ENCODE measurements at regions not wholly inside any gene's neighbourhood (a gene's known extent, or its start where the extent isn't known, plus 50 kb on each side); places are given as distances from the start of the nearest gene placed in this dataset.

GRCh38 chr13:73336773-73337172 lies 278.0 kb downstream of the KLF5 start:
- no peaks in the 10 kb centered on the region for H4K20me1 ChIP-seq (ENCODE audit: insufficient read depth)
- DNase-seq (ENCODE audit: low read depth, low spot score): no peak
- RAD21 ChIA-PET (ENCODE audit: low non-redundant PET in 1 of 2, low total read pairs in 2 of 2, uncharacterized antibody in 2 of 2, unreplicated experiment in 2 of 2): no interaction called here
- peaks cover 15 to 48% of the 10 kb centered on the region in 2 experiments for H3K4me1 ChIP-seq (ENCODE audit: control insufficient read depth in 1 of 2, insufficient read depth in 2 of 2, low read length in 2 of 2)
- peak overlapping the region; percentile 94 for H2AFZ ChIP-seq (ENCODE audit: low read depth, low read length, poor library complexity, severe bottlenecking)
- no peak overlapping the region for H3K4me3 ChIP-seq (replicated peaks in 1 of 2; ENCODE audit: low read depth in 1 of 2, low read length in 2 of 2)
- no peak overlapping the region for H3K9ac ChIP-seq (ENCODE audit: low read length)
- no peaks in the 10 kb centered on the region for H3K9me2 ChIP-seq (ENCODE audit: insufficient read depth)
- POLR2A ChIA-PET: no interaction called here
- no TSS peak for BruUV-seq (replicated peaks)
- CTCF ChIA-PET: no interaction called here
- no peak overlapping the region for H3K27ac ChIP-seq (ENCODE audit: low read depth, low read length)
- no peak overlapping the region for H3K4me2 ChIP-seq (ENCODE audit: low read length)
- no peaks in the 10 kb centered on the region for H3K36me3 ChIP-seq (ENCODE audit: control insufficient read depth in 1 of 2, insufficient read depth in 2 of 2, low read length in 2 of 2)
- intact Hi-C loops (cut with micrococcal nuclease): no loop called here
- H3K9me3 ChIP-seq (ENCODE audit: control insufficient read depth in 1 of 2, insufficient read depth in 1 of 2, low read depth in 1 of 2, low read length in 2 of 2): no peaks in the 10 kb centered on the region
- TF ChIP-seq SP1 (IDR thresholded peaks at IDR 0.05; ENCODE audit: low read depth): no peak
- no peak for TF ChIP-seq CEBPB (IDR thresholded peaks at IDR 0.05; ENCODE audit: low read depth)
- no peak for TF ChIP-seq EGR1 (IDR thresholded peaks at IDR 0.05; ENCODE audit: low read depth)
- TF ChIP-seq, protein P1, sequence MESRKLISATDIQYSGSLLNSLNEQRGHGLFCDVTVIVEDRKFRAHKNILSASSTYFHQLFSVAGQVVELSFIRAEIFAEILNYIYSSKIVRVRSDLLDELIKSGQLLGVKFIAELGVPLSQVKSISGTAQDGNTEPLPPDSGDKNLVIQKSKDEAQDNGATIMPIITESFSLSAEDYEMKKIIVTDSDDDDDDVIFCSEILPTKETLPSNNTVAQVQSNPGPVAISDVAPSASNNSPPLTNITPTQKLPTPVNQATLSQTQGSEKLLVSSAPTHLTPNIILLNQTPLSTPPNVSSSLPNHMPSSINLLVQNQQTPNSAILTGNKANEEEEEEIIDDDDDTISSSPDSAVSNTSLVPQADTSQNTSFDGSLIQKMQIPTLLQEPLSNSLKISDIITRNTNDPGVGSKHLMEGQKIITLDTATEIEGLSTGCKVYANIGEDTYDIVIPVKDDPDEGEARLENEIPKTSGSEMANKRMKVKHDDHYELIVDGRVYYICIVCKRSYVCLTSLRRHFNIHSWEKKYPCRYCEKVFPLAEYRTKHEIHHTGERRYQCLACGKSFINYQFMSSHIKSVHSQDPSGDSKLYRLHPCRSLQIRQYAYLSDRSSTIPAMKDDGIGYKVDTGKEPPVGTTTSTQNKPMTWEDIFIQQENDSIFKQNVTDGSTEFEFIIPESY (IDR thresholded peaks at IDR 0.05; ENCODE audit: extremely low read depth, insufficient replicate concordance, low read length): no peak
- no peak for TF ChIP-seq SRF (IDR thresholded peaks at IDR 0.05; ENCODE audit: low read depth)
- no peak for TF ChIP-seq ZNF274 (IDR thresholded peaks at IDR 0.05; ENCODE audit: low read depth, low read length)
- TF ChIP-seq ELF1 (IDR thresholded peaks at IDR 0.05; ENCODE audit: borderline replicate concordance, low read depth): no peak
- TF ChIP-seq TCF7L2 (IDR thresholded peaks at IDR 0.05; ENCODE audit: borderline replicate concordance, extremely low read depth, insufficient read depth, insufficient read length): no peak
- no peak for TF ChIP-seq MAX (IDR thresholded peaks at IDR 0.05)
- TF ChIP-seq FOSL1 (IDR thresholded peaks at IDR 0.05; ENCODE audit: low read depth): no peak
- TF ChIP-seq ATF3 (IDR thresholded peaks at IDR 0.05): no peak
- TF ChIP-seq SIN3A (IDR thresholded peaks at IDR 0.05; ENCODE audit: low read depth): no peak
- TF ChIP-seq YY1 (IDR thresholded peaks at IDR 0.05; ENCODE audit: extremely low read depth, insufficient replicate concordance, low read depth, low read length): no peak
- no peak for TF ChIP-seq ZFX (IDR thresholded peaks at IDR 0.05)
- no peak for TF ChIP-seq EZH2phosphoT487 (IDR thresholded peaks at IDR 0.05; ENCODE audit: borderline replicate concordance)
- no peak for TF ChIP-seq EZH2 (IDR thresholded peaks at IDR 0.05)
- TF ChIP-seq, protein P2, sequence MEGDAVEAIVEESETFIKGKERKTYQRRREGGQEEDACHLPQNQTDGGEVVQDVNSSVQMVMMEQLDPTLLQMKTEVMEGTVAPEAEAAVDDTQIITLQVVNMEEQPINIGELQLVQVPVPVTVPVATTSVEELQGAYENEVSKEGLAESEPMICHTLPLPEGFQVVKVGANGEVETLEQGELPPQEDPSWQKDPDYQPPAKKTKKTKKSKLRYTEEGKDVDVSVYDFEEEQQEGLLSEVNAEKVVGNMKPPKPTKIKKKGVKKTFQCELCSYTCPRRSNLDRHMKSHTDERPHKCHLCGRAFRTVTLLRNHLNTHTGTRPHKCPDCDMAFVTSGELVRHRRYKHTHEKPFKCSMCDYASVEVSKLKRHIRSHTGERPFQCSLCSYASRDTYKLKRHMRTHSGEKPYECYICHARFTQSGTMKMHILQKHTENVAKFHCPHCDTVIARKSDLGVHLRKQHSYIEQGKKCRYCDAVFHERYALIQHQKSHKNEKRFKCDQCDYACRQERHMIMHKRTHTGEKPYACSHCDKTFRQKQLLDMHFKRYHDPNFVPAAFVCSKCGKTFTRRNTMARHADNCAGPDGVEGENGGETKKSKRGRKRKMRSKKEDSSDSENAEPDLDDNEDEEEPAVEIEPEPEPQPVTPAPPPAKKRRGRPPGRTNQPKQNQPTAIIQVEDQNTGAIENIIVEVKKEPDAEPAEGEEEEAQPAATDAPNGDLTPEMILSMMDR (IDR thresholded peaks at IDR 0.05 in 2 of 3, conservative IDR thresholded peaks at IDR 0.05 in 1 of 3; ENCODE audit: borderline replicate concordance in 1 of 3, insufficient read depth in 1 of 3, low read depth in 2 of 3, low read length in 2 of 3): no peak
- 0 out of 2 replicates have a peak, but pooled peaks have one; percentile 28 for ATAC-seq
- no peaks in the 10 kb centered on the region for H3K79me2 ChIP-seq (ENCODE audit: insufficient read depth, low read length)
- H3K27me3 ChIP-seq (ENCODE audit: insufficient read depth, low read length): no peaks in the 10 kb centered on the region

Data from HCT116 (cell line).